ENCODE measurements at regions not wholly inside any gene's neighbourhood (a gene's known extent, or its start where the extent isn't known, plus 50 kb on each side); places are given as distances from the start of the nearest gene placed in this dataset.
"Not testable (repeated sequence)": the region's sequence is repeated elsewhere in the genome, so short reads cannot be mapped to it uniquely, and the experiment has no call there.

DNA sequence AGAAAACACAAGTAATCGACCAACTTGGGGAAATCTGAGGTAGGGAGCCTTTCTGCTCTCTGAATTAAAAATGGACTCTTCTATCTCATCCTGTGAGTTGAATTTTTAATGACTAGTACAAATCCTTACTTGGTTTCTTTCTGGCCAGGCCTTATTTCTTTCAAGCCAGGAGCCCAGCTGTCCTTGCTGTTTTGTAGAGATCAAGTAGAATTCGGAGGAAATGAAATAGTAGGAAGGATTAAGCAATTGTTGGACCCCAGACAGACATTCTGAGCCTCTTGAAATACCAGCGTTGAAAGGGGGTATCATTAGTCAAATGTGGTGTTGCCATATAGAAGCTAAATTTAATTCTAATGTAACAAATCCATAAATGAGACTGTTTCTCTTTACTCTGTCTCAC, 53.7 kb upstream of the SMIM15 start:
- DNase-seq, result no peak

DNA sequence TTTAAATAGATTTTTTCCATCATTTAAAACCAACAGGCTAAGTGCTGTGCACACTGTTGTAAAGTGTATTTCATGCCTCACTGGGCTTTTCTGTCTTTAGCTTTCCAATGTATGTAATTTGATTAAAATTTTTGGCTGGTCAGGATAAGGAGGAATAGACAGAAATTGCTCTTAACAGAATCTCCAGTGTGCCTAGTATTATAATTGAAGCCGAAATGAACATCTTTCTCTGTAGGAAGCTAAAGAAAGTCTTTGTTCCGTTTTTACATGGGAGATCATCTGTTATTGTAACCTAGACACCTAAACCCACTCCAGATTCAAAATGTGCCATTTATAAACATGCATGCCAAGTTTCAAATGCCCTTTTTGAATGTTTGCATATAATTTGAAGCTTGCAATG, 54.5 kb upstream of the SMIM15 start:
- no peak for DNase-seq

DNA sequence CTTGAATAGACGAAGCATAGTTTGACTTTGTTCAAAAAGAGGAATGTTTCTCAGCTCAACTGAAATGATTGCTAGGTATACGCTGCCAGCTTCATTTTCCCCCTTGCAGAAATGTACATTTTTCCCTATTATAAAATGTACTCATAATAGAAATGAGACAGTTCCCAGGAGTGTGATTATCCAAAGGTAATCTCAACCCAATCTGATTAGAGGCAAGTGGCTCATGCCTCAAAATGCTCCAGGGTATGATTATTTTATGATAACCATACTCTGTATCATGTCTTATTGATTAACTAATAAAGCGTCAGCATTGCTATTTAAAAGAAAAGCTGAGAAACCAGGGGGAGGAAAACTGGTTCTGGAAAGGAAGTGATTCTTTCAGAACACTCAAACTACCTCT, 54.9 kb upstream of the SMIM15 start:
- DNase-seq, result no peak

DNA sequence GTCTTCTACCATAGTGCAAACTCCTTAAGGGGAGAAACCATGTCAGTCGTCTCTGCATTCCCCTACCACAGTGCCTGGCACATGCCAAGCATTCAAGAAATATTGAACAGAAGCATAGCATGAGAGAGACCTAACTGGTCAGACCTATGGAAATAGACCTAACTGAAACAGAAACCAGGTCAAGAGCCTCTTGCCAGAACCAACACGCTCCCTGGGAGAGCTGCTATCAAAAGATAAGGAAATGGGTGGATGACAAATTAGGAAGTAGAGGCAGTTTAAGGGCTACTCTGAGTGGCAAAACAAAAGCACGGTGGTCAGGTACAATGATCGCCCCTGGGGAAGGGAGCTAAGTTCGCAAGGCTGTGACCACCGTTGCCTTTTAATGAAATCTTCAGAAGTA, 66.0 kb upstream of the SMIM15 start:
- DNase-seq, result no peak

DNA sequence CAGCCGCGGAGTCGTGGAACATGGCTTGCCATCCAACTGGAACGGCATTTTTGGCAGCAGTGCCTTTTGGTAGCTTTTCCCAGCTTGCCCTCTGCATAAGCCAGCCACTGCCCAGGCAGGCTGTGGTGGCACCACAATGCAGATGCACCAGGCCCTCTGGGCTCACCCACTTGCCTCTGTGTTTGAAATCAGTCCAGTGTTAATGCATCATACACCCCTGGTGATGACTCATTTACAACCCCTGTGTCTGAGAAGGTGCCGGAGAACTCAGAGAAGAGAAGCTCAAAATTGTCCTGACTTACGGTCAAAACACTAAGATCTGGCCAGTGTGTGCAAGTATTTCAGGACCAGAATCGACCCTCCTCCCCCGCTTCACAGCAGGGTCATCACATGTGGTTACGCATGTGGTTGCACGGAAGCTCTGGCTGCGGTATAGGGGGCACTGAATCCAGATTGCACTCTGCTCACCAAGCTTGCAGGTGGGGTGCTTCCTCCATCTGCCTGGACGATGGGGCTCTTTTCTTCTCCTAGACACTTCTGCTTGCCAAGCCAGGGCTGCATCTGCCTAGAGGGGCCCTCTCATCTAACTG, 66.5 kb upstream of the SMIM15 start:
- DNase-seq, result no peak

DNA sequence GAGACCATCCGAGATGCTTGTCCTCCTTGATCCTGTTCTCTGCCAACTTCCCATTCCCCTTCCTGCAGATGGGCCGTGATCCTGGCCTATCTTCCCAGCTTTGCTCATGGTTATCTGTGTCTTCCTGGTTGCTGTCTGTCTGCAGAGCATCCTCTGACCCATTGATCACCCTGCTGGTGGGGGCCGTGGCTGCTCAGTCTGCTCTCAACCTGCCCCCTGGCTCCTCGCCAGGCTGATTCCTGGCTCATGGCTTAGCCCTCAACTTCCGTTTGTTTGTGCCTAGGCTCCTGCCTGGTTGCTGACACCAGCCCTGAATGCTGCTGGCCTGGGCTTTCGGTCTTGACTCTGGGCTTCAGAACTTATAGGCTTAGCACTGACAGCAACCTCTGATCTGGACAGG, 67.1 kb upstream of the SMIM15 start:
- DNase-seq, result no peak

DNA sequence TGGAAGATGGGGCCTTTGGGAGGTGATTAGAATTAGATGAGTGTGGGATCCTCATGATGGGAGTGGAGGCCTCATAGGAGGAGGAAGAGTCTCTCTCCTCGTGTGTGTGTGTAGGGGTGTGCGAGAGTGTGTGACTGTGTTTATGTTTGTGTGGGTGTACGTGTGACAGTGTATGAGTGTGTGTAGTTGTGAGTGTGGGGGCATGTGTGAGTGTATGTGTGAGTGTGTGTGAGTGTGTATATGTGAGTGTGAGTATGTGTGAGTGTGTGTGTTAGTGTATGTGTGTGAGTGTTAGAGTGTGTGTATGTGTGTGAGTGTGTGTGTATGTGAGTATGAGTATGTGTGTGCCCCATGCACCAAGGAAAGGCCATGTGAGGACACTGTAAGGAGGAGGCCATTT, 68.2 kb upstream of the SMIM15 start:
- DNase-seq, result no peak

DNA sequence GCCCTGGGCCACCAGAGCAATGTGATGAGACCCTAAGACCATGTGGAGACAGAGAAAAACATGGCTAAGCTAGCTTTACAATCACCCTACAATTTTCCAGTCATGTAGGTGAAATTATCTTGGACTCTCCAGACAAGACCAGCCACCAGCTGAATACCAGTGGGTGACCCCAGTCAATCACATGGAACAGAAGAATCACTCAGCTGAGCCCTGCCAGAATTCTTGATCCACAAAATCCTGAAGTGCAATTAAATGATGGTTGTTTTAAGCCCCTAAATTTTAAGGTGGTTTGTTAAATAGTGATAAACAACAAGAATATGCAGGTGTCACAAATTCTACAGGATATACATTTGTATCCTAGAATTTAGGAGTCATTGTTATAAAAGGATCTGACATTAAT, 69.5 kb upstream of the SMIM15 start:
- no peak for DNase-seq

DNA sequence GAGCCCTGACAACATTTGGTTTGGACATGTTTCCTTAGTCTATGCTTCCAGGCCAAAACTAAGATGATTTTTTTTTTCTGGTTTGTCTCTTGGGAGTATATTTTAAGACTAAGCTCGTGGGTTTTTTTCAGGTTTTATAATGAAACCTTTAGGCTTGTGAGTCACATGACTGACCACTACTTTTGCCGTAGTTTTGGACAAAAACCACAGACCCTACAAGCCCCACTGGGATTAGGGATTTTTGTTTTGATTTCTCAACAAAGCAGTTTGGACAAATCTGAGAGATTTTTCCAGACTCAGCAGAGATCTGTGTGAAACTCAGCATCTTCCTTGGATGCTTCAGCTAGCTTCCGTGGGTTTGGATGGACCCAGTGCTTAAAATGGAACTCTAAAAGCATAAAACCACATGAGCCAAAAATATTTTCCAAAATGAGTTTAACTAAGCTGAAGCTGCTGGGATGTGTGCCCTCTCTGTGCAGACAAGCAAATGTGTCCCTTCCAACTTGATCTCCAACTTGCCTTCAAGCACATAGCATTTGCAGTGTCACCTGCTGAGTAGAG, 70.3 kb upstream of the SMIM15 start:
- DNase-seq, result no peak

DNA sequence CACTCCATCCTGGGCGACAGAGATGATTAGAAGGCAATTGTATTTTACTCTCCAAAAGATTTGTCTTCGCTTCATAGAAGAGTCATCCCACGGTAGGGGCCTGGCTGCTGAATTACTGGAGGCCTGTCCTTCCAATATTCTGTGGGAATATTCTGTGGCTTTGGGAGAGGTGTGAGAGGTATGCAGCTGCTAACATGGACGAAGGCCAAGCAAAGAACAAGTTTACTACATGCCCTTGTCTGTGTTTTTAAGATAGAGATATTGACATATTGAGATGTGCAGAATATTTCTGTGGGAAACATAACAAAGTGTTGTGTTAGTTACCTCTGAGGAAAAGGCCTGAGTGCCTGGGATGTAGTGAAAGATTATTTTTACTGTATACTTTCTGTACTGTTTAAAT, 71.8 kb upstream of the SMIM15 start:
- no peak for DNase-seq

DNA sequence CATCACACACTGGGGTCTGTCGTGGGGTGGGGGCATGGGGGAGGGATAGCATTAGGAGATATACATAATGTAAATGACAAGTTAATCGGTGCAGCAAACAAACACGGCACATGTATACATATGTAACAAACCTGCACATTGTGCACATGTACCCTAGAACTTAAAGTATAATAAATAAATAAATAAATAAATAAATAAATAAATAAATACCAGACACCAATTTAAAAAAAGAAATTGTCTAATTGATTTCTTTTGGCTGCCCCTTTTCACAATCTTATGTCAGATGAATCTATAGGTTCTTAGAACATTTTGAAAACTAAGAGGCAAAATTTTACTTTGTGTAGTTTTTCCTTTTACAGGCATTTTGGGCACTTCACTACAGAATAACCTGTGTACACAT, 74.4 kb upstream of the SMIM15 start:
- not testable (repeated sequence) for DNase-seq

DNA sequence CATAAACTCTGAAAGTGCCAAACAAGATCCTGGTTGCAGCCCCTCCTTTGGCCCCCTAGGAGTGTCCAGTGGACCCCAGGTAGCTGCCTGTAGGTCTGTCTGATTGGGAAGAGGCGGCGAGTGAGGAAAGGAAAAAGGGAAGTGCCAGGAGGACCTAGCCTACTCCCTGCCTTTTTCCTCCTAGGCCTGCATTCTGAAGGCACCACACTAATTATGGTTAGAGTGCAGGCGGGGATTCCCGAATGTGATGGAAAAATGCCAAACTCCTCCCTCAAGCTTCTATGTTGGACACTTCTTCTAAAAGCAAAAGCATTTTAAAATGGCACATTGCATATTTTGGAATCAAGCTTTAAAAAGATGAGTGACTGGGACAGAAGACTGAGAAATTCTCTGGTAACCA, 83.2 kb upstream of the SMIM15 start:
- DNase-seq, result no peak

DNA sequence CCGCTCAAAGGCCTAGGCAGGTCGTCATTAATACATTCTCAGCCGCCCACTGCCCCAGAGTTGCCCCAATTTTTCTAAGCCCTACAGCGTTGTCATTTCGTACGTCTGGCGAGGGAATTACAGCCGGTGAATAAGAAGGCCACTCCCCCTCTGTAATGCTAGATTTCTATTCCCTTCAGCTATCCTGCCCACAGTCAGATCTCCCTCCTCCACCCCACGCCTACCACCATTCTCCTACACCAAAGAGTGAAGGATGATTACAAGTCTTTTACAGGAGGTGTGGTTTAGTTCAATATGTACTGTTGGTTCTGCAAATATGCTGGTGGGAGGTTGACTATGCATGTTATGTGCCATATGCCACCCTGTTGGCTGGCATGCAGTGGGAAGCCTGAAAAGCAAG, 83.7 kb upstream of the SMIM15 start:
- DNase-seq, result no peak

DNA sequence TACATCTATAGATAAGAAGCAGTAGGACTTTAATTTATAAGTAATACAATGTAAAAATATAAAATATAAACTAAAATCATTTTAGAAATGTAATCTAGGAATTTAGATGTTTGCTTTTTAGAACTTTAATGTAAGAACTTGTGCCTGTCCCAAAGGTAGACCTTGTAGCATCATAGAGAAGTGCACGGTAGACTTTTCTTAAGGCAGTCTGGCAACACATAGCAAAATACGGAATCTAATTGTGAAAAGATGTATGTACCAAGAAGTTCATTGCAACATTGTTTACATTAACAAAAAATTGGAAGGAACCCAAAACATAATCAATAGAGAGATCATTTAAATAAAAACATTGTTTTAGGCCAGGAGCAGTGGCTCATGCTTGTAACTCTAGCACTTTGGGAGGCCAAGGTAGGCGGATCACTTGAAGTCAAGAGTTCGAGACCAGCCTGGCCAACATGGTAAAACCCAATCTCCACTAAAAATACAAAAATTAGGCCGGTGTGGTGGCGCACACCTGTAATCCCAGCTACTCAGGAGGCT, 84.6 kb upstream of the SMIM15 start:
- no peak for DNase-seq

DNA sequence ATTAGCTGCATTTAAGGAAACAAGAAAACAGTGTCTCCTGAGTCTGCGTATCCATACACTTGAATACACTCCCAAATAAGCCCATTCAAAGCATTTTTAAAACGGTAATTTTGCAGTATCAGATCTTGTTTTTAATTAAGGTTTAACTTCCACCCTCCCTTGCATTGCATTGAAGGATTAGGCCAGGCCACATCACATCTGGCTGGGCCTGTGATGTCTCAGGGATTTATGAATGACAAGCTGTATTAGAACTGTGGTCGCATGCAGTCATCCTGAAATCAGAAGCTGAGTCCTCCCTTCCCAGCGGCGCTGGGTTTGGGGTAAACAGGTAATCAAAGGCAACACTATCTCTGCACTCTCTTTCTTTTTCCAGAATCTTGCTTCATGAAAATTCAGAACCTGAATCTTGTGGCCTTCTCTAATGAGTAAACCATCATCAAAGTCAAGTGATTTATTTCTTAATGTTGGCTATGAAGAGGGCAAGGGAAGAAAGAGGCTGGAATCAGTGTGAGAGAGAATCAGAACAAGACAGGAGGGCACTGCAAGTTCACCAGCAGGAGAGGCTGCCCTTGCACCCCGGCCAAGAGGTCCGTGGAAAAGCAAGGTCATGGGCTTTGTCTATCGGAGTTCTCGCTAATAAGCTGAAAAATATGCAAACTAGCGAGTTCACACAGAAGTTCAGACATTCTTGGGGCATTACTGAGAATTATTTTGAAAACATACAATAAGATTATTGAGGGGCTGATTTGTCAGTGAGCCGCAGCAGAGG, 80.0 kb upstream of the ZSWIM6 start:
- DNase-seq, result no peak

DNA sequence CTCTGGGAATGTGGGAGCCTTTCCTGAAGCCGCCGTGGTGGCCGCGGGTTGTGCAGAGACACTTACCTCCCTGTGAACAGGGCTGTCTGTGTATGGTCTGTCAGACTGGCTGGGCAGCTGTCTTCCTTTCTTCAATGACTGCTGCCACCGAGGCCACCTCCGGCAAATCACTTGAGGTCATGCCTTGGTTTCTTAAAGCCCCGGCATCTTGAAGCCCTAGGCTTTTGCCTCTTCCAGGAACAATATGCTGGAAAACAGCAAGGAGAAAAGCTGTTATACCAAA, 79.5 kb upstream of the ZSWIM6 start:
- no peak for DNase-seq

DNA sequence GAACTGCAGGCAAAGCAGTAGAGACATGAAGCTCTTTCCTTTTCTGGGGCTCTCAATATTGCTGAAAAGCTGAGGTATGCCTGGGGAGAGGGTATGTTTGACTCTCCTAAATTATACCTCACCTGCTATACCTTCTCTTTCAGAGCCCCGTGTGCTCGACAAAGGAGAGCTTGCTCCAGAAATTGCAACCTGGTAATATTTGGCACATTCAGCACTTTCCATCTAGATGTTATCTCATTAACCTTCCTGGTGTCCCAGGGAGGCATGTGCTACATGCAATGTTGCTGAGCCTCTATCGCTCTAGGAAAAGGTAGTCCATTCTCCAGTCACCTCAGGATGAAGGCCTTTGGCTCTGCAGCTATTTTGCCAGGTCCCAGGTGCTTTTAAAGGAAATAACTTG, 78.5 kb upstream of the ZSWIM6 start:
- DNase-seq, result no peak

DNA sequence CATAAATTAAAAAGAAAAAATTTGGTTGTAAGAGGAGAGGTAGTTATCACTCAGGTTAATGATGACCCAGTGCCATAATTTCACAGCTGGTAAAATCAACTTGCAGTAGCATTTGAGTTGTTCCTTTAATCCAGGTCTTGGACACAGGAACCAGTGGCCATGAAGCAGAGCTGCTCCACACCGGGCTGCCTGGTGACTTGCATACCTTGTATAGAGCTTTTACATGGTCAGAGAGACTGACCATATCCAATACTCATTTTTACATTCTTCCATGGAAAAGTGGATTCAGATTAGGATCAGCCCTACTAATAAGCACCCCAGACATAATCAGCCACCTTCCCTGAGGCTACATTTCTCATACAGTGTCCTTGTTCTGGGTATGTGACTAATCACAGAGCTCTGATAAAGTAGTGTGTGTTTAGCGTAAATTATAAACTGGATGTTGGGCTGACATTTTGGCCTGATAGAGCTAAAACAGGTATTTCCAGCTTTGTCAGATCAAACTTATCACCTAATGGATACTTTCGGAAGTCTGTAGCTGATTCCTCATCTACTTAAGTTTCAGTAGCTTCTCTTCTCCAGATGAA, 77.0 kb upstream of the ZSWIM6 start:
- no peak for DNase-seq

DNA sequence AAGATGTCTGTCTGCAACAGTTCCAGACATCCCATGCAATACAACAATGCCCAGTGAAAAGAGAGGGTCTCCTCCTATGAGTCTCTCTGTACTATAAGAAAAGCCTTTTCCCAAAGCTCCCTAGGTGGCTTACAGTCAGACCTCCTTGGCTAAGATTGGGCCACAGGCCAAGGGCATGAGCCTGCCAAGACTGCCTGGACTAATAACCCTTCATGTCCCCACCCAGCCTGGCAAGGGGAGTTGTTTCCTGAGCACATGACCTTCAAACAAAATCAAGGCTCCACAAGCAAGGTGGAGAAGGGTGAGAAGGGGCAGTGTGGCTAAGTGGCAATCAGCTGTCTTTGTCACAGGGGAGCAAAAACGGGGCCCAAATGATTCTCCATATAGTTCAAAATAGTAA, 75.6 kb upstream of the ZSWIM6 start:
- no peak for DNase-seq

DNA sequence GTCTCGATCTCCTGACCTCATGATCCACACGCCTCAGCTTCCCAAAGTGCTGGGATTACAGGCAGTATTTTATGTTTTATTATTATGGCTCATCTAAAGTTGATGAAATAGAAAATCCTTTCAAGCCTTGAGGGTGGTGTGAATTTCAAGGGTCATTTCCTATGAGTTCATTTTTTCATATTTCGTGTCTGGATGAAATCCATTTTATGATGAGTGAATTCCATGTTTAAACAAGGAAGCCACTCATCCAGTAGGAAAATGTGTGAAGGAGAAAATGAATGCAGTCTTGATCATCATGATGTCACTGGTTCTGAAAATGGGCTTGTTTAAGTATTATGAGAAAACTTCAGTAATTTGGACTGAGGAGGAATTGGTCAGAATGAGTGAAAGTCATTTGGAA, 74.6 kb upstream of the ZSWIM6 start:
- no peak for DNase-seq

DNA sequence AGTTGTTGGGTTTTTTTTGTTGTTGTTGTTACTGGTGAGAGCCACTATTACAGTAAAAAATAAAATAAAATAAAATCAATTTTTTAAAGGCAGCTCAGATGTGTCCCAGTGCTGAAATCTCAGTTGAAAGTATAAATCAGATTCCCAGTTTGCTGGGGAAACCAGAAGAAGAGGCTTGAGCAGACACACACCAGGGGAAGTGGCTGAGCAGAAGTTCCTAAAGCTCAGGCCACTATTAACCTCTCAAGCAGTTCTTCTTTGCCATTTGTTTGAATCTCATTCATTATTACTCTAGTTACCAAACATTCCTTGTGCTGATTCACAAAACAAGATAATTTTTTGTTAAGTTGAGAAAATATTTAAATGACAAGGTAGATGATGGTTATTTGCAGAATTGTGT, 70.9 kb upstream of the ZSWIM6 start:
- DNase-seq, result no peak

DNA sequence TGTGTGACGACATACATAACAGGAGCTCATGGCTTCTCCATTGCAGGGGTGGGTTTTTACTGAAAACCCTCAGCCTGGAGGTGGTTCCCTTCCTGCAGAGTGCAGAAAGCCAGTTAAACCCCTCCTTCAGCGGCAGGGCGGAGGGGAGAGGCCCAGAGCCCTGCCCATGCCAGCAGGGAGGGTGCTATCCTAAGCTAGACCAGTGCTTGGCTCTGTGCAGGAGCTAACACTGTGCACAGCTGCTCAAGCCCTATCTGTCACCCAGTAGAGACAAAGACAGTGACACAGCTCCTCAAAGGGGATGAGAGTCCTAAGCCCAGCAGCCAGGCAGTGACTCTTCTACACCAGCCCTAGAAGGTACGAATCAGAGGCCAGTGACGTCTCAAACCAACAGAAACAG, 70.0 kb upstream of the ZSWIM6 start:
- DNase-seq, result no peak

DNA sequence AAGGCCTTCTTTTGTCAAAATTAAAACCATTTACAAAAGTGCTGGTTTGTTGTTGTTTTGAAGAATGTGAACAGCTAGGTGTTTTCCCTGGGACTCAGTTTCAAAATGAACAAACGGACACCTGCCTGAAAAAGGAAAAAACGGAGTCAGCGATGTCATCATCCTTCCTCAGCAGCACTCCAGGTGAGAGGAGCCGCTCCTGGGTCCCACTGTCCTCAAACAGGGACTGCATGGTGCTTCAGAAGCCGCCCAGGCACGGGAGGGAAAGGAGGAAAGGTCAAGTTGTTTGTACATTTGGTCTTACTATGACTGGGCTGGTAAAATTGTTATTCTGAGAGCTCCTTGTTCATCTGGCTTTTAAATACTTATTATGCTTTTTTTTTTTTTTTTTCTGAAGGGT, 69.0 kb upstream of the ZSWIM6 start:
- no peak for DNase-seq

DNA sequence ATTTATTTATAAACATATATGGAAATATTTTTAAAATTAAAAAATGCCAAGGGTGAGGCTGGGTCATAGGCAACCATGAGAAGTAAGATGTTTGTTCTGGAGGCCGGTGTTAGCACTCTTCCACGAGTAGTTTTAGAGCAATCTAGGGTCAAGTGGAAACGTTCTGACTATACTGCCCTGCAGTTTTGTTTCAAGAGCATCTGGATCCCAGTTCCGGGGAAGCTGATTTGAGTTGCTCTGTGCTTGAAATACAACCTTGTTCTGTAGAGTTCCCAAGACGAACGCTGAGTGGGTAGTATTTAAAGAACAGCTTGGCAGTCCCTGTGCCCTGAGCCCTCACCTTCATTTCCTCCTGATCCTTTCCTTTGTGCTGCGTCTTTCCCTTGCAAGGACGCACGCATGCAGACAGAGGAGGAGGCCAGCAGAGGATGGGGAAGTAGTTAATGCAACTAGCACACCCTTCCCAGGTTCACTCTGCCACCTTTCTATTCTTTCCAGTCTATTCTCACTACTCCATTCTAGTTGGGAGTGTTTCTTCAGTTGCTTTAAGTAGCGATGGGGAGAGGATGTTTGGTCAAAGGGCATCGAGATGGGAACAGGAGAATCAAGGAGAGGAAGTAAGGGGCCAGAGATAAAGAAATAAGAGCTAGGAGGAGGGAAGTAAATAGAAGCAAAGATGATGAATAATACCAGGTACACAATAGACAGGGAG, 68.3 kb upstream of the ZSWIM6 start:
- no peak for DNase-seq

All from NCI-H526 treated with DMSO at 0.1 percent for 48 hours (cell line).